Smooth muscle cell (in vitro differentiated cells): ENCODE measurements at regions not wholly inside any gene's neighbourhood (a gene's known extent, or its start where the extent isn't known, plus 50 kb on each side); places are given as distances from the start of the nearest gene placed in this dataset.

ENCODE experiments used
- DNase-seq: peaks from one replicate; lab custom pipeline; 2025; ENCODE audit not compliant: unreplicated experiment; lab: John Stamatoyannopoulos, UW
- H2AFZ ChIP-seq: fragments of 200-600 bp; sonication (generic); 2 replicates; pipeline ENCODE4 v1.6.0; 2016; ENCODE audit warnings: antibody characterized with exemption, low read depth, mild to moderate bottlenecking
- H3F3A ChIP-seq: fragments of 200-600 bp; sonication (generic); 2 replicates; pipeline ENCODE4 v1.6.0; 2017; ENCODE audit warnings: antibody characterized with exemption, low read depth
- H3K27ac ChIP-seq: fragments of 200-600 bp; sonication (generic); 2 replicates; pipeline ENCODE4 v1.5.1; 2016; ENCODE audit warnings: low read depth, mild to moderate bottlenecking
- H3K27me3 ChIP-seq: fragments of 200-600 bp; sonication (generic); 2 replicates; pipeline ENCODE4 v1.6.1; 2016; ENCODE audit warnings: low read depth, mild to moderate bottlenecking
- H3K36me3 ChIP-seq: fragments of 200-600 bp; sonication (generic); 2 replicates; pipeline ENCODE4 v1.5.1; 2016; ENCODE audit warnings: low read depth
- H3K4me1 ChIP-seq: fragments of 200-600 bp; sonication (generic); 2 replicates; pipeline ENCODE4 v1.5.1; 2016; ENCODE audit warnings: low read depth
- H3K4me2 ChIP-seq: fragments of 200-600 bp; sonication (generic); 2 replicates; pipeline ENCODE4 v1.6.0; 2016; ENCODE audit warnings: mild to moderate bottlenecking
- H3K4me3 ChIP-seq: fragments of 200-600 bp; sonication (generic); 2 replicates; pipeline ENCODE4 v1.5.1; 2016; ENCODE audit warnings: mild to moderate bottlenecking
- H3K79me2 ChIP-seq: fragments of 200-600 bp; sonication (generic); 2 replicates; pipeline ENCODE4 v1.6.0; 2016; ENCODE audit warnings: low read depth, mild to moderate bottlenecking
- H3K9ac ChIP-seq: fragments of 200-600 bp; sonication (generic); 2 replicates; pipeline ENCODE4 v1.6.0; 2016; ENCODE audit warnings: low read depth
- H3K9me3 ChIP-seq: fragments of 200-600 bp; sonication (generic); replicated peaks from 2 replicates; pipeline ENCODE4 v1.5.1; 2016; ENCODE audit warnings: low read depth
- H4K20me1 ChIP-seq: fragments of 200-600 bp; sonication (generic); 2 replicates; pipeline ENCODE4 v1.6.0; 2016; ENCODE audit warnings: low read depth
- CTCF ChIP-seq: fragments of 200-600 bp; sonication (generic); IDR thresholded peaks from 2 replicates; pipeline ENCODE4 v1.5.1; 2017; ENCODE audit warnings: borderline replicate concordance, mild to moderate bottlenecking, antibody characterized with exemption; ENCODE audit not compliant: insufficient read depth, poor library complexity, severe bottlenecking
- WGBS: methylation state at CpG from one replicate; pipeline ENCODE4 v1.1.7; 2016; ENCODE audit warnings: low lambda C conversion rate; 5-methylcytosine and 5-hydroxymethylcytosine counted together

GRCh38 chr5:63175850-63176249 lies 597.2 kb downstream of the LRRC70 start:
- Histone ChIP-seq H3K36me3 (no peaks in the 10 kb centered on the region), H3K27me3 (no peaks in the 10 kb centered on the region), H4K20me1 (no peaks in the 10 kb centered on the region), H3K4me1 (no peaks in the 10 kb centered on the region), H3F3A (no peaks in the 10 kb centered on the region), H3K9me3 (no peaks in the 10 kb centered on the region), H3K4me2 (no peak overlapping the region), H3K4me3 (no peak overlapping the region), H3K27ac (no peak overlapping the region), H2AFZ (no peak overlapping the region), H3K79me2 (no peaks in the 10 kb centered on the region), H3K9ac (no peak overlapping the region)
- no peak for TF ChIP-seq CTCF
- WGBS, result 92% methylated on average over 5 of the region's 5 CpGs
- no peak for DNase-seq

GRCh38 chr5:63170486-63170885 lies 591.9 kb downstream of the LRRC70 start:
- WGBS, result 88% methylated on average over 6 of the region's 6 CpGs
- Histone ChIP-seq H3K9me3 (no peaks in the 10 kb centered on the region), H3K27me3 (peaks cover 3% of the 10 kb centered on the region), H3K79me2 (no peaks in the 10 kb centered on the region), H3K36me3 (no peaks in the 10 kb centered on the region), H3K27ac (no peak overlapping the region), H3K4me3 (no peak overlapping the region), H3K9ac (no peak overlapping the region), H3K4me1 (peaks cover 6% of the 10 kb centered on the region), H4K20me1 (no peaks in the 10 kb centered on the region), H3F3A (no peaks in the 10 kb centered on the region), H3K4me2 (no peak overlapping the region), H2AFZ (no peak overlapping the region)
- DNase-seq, result no peak
- no peak for TF ChIP-seq CTCF

GRCh38 chr5:63164838-63165535 lies 586.4 kb downstream of the LRRC70 start:
- H3K9me3 ChIP-seq, result no peaks in the 10 kb centered on the region
- no peaks in the 10 kb centered on the region for H3K79me2 ChIP-seq
- H3F3A ChIP-seq, result no peaks in the 10 kb centered on the region
- TF ChIP-seq CTCF, result no peak
- DNase-seq, result no peak
- H4K20me1 ChIP-seq, result no peaks in the 10 kb centered on the region
- H3K4me2 ChIP-seq, result no peak overlapping the region
- H3K4me1 ChIP-seq, result peaks cover 11% of the 10 kb centered on the region
- no peaks in the 10 kb centered on the region for H3K36me3 ChIP-seq
- H3K4me3 ChIP-seq, result no peak overlapping the region
- no peak overlapping the region for H2AFZ ChIP-seq
- 86% methylated on average over 6 of the region's 6 CpGs for WGBS
- no peak overlapping the region for H3K27ac ChIP-seq
- H3K9ac ChIP-seq, result no peak overlapping the region
- H3K27me3 ChIP-seq, result peaks cover 3% of the 10 kb centered on the region

- H3K9ac ChIP-seq, result no peak overlapping the region
- no peaks in the 10 kb centered on the region for H3F3A ChIP-seq
- peaks cover 11% of the 10 kb centered on the region for H3K4me1 ChIP-seq
- no peaks in the 10 kb centered on the region for H3K9me3 ChIP-seq
- H3K36me3 ChIP-seq, result no peaks in the 10 kb centered on the region
- no peak for DNase-seq
- no peak overlapping the region for H2AFZ ChIP-seq
- WGBS, result 95% methylated on average over 2 of the region's 2 CpGs
- no peak for TF ChIP-seq CTCF
- H3K79me2 ChIP-seq, result no peaks in the 10 kb centered on the region
- H4K20me1 ChIP-seq, result no peaks in the 10 kb centered on the region
- no peak overlapping the region for H3K4me2 ChIP-seq
- H3K27me3 ChIP-seq, result peaks cover 3% of the 10 kb centered on the region
- no peak overlapping the region for H3K27ac ChIP-seq
- no peak overlapping the region for H3K4me3 ChIP-seq
These were observed 585.7 kb downstream of the LRRC70 start for GRCh38 chr5:63164339-63164738.
